ENCODE measurements at regions not wholly inside any gene's neighbourhood (a gene's known extent, or its start where the extent isn't known, plus 50 kb on each side); places are given as distances from the start of the nearest gene placed in this dataset.
"Not testable (repeated sequence)": the region's sequence is repeated elsewhere in the genome, so short reads cannot be mapped to it uniquely, and the experiment has no call there.

DNA sequence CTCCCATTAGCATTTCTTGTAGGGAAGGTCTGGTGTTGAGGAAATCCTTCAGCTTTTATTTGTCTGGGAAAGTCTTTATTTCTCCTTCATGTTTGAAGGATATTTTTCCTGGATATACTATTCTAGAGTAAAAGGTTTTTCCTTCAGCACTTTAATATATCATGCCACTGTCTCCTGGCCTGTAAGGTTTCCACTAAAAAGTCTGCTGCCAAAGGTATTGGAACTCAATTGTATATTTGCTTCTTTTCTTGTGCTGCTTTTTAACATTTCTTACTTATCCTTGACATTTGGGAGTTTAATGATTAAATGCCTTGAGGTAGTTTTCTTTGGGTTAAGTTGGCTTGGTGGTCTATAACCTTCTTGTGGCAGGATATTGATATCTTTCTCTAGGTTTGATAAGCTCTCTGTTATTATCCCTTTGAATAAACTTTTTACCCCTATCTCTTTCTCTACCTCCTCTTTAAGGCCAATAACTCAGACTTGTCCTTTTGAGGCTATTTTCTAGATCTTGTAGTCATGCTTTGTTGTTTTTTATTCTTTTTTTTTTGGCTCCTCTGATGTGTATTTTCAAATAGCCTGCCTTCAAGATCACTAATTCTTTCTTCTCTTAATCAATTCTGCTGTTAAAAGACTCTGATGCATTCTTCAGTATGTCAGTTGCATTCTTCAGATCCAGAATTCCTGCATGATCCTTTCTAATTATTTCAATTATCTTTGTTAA lies 225.0 kb upstream of the ZNF217 start:
- no peak for DNase-seq (ENCODE audit: low read depth in 2 of 2)

DNA sequence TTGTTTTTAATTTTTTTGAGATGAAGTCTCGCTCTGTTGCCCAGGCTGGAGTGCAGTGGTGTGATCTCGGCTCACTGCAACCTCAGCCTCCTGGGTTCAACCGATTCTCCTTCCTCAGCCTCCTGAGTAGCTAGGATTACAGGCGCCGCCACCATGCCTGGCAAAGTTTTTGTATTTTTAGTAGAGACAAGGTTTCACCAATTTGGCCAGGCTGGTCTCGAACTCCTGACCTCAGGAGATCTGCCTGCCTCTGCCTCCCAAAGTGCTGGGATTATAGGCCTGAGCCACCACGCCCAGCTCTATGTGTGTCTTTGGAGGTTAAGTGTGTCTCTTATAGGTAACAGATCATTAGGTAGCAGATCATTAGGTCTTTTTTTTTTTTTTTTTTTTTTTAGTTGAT lies 223.9 kb upstream of the ZNF217 start:
- DNase-seq (ENCODE audit: low read depth in 2 of 2): not testable (repeated sequence)

DNA sequence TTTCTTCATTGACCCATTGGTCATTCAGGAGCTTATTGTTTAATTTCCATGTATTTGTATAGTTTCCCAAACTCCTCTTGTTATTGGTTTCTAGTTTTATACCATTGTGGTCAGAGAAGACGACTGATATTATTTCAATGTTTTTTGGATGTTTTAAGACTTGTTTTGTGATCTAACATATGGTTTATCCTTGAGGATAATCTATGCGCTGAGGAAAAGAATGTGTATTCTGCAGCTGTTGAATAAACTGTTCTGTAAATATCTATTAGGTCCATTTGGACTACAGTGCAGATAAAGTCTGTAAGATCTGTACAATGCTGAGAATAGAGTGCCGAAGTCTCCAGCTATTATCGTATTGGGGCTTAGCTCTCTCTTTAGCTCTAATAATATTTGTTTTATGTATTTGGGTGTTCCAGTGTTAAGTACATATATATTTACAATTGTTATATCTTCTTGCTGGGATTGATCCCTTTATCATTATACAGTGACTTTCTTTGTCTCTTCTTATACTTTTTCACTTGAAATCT lies 223.3 kb upstream of the ZNF217 start:
- DNase-seq (ENCODE audit: low read depth in 2 of 2): no peak

DNA sequence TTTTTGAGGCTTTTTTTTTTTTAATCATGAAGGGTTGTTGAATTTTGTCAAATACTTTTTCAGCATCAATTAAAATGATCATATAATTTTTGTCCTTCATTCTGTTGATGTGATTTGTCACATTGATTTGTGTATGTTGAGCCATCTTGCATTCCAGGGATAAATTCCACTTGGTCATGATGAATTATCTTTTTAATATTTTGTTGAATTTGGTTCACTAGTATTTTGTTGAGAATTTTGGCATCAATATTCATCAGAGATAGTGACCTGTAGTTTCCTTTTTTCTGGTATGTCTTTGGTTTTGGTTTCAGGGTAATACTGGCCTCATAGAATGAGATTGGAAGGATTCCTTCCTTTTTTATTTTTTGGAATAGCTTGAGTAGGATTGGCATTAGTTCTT lies 221.9 kb upstream of the ZNF217 start:
- DNase-seq (ENCODE audit: low read depth in 2 of 2): no peak

DNA sequence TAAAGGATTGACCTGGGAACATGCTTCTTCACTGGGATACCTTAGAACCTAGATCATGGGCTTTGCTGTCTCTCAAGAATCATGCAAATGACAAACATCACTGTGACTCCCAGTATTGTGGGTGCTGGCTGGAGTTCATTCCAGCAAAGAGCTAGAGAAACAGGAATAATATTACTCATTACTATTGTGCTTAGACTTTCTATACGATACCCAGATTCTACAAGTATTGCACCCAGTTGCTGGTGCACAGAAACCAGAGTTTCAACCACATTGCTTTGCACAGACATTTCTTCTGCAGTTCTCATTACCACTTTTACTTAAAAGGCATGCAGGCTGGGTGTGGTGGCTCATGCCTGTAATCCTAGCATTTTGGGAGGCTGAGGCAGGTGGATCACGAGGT lies 220.4 kb upstream of the ZNF217 start:
- no peak for DNase-seq (ENCODE audit: low read depth in 2 of 2)

DNA sequence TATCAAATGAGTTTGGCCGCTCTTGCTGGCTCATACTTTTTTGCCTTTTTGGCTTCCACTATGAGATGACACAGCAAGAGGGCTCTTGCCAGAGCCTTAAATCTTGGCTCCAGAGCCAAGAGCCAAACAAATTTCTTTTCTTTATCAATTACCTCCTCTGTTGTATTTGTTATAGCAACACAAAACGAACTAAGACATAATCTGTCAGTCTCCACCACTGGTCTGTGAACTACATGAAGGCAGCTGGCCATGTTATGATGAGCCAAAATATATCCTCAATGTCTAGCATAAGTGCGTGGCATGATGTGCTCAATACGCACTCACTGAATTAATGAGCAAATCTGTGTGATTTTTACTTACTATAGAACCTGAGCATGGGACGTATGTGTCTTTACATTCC lies 220.0 kb upstream of the ZNF217 start:
- no peak for DNase-seq (ENCODE audit: low read depth in 2 of 2)

DNA sequence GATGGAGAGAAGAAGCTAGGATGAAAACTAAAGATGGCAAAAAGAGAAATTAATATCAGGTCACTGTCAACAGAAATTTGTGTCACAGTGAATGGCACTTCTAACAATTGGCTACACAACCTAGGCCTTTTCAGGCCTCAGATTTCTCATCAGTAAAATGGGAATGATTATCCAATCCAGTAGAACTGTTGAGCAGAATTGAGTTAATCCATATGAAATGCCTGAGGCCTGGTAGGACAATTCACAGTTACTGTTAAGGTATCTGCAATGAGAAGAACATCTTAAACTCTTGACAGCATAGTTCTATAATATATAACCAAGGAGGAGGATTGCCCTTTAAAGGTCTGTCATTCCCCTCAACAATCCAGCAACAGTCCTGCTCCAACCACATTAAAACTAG lies 217.9 kb upstream of the ZNF217 start:
- DNase-seq (ENCODE audit: low read depth in 2 of 2): no peak

DNA sequence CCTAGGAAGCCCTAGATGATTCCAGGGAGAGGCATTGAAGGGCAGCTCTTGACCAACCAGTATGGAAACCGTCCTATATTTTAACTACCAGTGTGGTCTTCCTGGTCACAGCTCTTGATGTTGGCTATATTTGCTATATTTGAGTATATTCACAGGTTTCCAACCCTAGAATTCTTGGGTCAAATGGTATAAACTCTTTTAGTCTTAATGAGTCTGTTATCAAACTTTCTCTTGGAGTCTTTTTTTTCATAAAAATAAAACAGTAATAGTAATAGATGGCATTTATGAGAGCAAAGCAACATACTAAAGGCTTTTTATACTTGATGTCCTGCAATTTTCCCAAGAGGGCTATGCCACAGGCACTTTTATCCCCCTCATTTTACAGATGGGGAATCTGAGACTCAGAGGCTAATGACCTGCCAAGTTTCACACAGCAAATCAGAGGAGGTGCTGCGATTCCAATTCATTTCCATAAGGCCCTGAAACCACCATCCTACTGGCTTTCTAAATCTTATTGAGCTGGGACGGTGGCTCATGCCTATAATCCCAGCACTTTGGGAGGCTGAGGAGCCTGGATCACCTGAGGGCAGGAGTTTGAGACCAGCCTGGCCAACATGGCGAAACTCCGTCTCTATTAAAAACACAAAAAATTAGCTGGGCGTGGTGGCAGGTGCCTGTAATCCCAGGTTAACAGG lies 217.2 kb upstream of the ZNF217 start:
- no peak for DNase-seq (ENCODE audit: low read depth in 2 of 2)

DNA sequence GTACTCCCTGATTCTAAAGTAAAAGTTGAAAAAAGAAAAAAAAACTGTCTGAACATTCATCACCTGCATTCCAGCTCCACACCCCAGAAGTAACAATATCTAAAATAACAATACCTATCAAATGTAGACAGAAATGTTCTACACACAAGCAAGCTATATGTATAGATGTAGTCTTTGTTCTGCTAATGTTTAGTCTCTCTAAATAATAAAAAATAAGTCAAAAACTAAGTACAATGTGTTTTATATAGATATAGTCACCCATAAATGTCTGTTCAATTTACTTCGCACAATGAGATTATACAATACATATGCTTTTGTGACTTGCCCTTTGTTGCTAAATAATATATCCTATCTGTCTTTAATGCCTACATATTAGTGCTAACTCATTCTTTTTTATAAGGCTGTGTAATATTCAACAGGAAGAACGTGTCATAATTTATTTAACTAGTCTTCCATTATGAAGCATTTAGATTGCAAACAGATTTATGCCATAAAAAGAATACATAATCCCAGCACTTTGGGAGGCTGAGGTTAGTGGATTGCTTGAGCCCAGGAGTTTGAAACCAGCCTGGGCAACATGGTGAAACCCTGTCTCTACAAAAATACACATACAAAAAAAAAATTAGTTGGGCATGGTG lies 216.2 kb upstream of the ZNF217 start:
- DNase-seq (ENCODE audit: low read depth in 2 of 2): no peak

DNA sequence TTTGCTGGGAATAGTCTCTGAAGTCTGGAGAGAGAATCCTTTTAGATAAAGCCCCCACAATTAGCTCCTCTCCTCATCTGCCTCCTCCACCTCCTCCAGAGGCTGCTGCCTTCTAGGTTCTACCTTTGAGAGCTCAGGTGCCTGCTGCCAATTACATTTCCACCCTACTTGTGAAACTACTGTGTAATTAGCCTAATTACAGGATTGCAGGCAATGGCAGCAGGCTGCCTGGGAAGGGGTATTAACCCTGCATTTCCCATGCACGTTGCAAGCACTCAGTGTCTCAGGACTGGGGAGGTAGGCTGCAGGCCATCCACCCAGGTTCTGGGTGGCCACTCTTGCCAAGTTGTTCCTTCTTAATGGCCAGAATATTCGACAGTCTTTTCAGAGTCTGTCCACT lies 215.6 kb upstream of the ZNF217 start:
- DNase-seq (ENCODE audit: low read depth in 2 of 2): no peak

DNA sequence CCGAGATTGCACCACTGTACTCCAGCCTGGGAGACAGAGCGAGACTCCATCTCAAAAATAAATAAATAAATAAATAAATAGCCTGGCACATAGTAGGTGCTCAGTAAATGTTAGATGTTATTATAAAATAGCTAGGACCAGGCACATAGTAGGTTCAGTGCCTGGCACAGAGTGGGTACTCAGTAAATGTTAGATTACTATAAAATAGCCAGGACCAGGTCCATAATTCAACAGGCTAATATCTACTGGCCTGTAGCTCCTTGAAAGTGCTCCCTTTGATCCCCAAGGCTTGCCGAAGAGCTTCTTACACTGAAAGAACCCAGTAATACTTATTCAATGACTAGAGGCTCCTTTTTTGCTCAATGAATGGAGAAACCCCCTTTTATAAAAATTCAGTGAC lies 215.1 kb upstream of the ZNF217 start:
- DNase-seq (ENCODE audit: low read depth in 2 of 2): no peak

DNA sequence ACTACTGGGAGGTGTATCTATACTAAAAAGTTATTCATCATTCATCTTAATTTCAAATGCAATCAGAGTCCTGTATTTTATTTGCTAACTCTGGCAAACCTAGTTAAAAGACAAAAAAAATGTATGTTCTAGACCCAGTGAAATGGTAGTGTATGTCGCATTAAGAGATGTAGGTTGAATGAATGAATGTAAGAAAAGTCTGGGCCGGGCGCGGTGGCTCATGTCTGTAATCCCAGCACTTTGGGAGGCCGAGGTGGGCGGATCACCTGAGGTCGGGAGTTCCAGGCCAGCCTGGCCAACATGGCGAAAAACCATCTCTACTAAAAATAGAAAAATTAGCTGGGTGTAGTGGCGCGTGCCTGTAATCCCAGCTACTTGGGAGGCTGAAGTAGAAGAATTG lies 214.7 kb upstream of the ZNF217 start:
- not testable (repeated sequence) for DNase-seq (ENCODE audit: low read depth in 2 of 2)

DNA sequence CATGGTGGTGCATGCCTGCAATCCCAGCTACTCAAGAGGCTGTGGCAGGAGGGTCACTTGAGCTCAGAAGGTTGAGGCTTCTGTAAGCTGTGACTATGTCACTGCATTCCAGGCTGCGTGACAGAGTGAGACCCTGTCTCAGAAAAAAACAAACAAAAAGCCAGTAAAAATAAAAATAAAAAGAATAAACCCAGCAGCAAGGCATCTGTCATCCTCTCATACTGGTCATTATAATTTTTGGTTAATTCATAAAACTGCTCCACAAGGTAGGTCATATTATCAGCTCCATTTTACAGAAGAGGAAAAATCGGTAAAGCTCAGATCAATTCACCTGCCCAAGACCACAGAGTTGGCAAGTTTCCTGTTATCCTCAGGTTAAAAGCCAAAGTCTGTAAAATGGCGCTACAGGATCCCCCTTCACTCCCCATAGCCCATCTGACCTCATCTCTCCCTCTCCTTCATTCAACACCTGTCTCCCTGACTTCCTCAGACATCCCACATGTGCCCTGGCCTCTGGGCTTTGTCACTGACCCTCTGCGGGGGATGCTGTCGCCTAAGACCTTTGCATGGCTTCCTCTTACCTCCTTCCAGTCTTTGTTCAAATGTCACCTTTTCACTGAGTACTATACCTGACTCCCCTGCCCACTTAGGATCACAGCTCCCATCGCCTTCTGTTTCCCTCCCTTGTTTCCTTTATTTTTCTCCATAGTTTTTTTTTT lies 213.2 kb upstream of the ZNF217 start:
- DNase-seq (ENCODE audit: low read depth in 2 of 2): no peak

DNA sequence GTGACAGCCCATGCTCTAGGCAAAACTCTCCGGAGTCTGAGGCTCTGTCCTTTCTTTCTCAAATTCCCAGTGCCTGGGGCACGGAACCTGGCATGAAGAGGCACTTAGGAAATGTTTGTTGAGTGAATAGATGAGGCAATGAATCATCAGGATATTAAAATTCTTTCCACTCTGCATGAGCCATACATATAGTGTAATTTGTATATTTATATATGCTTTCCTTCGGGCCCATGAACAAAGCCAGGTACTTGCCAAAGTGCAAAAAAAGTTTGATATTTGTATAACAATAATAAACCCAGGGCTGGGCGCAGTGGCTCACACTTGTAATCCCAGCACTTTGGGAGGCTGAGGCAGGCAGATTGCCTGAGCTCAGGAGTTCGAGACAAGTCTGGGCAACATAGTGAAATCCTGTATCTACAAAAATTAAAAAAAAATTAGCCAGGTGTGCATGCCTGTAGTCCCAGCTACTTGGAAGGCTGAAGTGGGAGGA lies 212.3 kb upstream of the ZNF217 start:
- DNase-seq (ENCODE audit: low read depth in 2 of 2): no peak

DNA sequence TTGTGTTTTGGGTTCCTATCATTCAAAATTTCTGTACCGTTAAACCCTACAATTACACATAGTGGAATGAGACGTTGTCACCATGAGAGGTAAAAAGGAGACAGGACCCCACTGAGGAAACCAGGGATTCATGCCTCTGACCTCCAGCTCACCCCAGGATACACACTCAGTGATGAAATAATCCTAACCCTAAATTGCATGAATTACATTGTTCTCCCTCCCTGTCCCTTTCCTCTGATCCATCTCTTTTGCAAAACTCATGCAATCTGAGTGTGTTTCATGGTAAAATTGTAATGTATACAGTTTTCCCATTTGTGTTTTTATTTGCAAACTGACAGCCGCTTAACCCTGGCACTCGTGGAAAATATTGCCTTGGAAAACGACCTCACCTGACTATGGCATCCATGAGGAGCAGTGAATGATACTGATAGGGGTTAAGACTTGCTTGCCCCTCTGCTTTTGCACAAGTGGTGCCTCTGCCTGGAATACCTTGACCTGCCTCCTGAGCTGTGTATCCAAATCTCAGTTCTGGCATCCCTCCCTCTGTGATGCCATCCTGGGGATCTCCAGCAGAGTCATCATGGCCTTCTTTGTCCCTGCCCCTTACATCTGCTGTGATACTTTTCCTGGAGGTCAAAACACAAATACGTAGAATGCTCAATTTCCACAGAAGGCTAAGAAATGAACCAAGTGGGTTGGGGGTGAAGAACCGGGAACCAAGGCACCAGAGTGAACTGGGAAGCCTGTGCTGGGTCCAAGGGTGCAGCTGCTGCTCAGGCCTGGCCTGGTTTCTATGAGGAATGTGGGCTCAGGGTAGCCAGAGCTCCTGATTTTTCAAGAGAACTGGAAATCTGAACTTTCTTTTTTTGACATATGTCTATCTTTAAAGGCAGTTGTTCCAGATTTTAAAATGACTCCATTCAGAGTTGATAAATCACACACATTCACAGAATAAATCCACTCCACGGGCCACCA lies 211.6 kb upstream of the ZNF217 start:
- DNase-seq (ENCODE audit: low read depth in 2 of 2): no peak

DNA sequence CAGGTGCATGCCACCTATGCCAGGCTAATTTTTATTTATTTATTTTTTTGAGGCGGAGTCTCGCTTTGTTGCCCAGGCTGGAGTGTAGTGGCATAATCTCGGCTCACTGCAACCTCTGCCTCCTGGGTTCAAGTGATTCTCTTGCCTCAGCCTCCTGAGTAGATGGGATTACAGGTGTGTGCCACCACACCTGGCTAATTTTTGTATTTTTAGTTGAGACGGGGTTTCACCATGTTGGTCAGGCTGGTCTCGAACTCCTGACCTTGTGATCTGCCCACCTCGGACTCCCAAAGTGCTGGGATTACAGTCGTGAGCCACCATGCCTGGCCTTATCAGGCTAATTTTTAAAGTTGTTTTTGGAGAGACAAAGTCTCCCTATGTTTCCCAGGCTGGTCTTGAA lies 210.7 kb upstream of the ZNF217 start:
- DNase-seq (ENCODE audit: low read depth in 2 of 2): not testable (repeated sequence)

DNA sequence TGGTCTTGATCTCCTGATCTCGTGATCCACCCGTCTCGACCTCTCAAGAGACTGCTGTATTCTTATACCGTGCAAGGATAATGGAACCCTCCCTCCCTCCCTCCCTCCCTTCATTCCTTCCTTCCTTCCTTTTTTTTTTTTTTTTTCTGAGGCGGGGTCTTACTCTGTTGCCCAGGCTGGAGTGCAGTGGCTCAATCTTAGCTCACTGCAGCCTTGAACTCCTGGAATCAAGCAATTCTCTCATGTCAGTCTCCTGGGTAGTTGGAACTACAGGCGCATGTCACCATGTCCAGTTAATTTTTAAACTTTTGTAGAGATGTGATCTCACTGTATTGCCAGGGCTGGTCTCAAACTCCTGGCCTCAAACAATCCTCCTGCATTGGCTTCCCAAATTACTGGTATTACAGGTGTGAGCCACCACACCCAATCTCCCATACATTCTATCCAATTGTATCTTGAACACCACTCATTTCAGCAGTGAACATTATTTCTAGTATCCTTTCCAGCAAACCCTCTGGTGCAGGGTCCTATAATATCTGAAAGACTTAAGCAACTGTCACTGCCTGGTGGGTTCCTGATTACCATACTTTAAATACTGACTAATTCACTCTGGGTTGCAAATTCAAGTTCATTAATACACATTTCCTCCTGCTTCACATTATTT lies 210.0 kb upstream of the ZNF217 start:
- DNase-seq (ENCODE audit: low read depth in 2 of 2): no peak

DNA sequence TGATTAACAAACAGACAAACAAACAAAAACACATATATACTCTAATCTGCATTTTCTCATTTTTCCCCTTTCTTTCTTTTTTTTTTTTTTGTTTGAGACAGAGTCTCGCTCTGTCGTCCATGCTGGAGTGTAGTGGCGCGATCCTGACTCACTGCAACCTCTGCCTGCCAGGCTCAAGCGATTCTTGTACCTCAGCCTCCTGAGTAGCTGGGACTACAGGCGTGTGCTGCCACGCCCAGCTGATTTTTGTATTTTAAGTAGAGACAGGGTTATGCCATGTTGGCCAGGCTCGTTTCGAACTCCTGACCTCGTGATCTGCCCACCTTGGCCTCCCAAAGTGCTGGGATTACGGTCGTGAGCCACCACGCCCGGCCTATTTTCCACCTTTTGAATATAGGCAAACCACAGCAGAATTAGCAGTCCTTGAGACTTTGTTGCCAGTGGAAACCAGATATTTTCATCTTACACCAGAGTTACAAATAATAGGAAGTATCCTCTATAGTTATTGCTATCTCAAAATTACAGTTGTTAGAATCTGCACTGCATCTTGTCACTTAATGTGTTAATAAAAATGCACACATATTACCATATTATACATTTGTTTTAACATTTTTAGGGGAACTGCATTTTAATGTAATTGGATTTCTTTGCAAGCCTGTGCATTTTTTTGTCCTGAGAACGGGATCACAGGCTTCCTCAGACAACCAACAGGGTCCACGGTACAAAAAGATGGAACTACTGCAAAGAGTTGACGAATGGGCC lies 208.2 kb upstream of the ZNF217 start:
- no peak for DNase-seq (ENCODE audit: low read depth in 2 of 2)

DNA sequence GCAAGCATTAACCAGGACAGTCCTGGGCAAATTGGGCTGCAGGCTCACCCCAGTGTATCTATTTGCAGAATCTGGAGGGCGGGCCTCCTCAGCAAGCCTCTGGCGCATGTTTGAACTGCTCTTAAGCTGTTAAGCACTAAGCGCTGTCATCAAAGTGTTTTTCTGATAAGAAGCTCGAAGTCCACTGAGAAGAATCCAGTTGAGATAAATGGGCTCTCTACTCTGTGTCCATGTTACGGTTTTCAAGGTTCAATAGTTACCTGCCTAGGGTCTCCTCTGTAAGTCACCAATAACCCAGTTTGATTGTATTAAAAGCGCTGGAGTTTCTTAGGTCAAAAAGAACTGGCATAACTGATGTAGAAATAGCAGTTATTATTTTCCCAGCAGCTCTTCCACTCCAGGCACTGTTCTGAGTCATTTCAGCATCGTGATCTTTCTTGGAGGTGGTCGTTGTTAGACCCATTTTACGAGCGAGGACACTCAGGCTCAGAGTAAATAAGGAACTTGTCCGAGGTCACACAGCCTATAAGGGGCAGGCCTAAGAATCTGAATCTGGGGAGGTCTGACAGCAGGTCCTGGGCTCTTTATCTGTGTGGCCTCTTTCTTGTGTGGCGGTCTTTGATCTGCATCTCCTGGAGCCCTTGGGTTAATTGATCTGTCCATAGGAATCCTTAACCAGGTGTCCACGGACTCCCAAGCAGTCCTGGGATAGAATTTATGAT lies 207.4 kb upstream of the ZNF217 start:
- no peak for DNase-seq (ENCODE audit: low read depth in 2 of 2)

Measured in fibroblast of skin of left quadriceps (primary cell).